HL-60 (cell line): ENCODE measurements at regions not wholly inside any gene's neighbourhood (a gene's known extent, or its start where the extent isn't known, plus 50 kb on each side); places are given as distances from the start of the nearest gene placed in this dataset.

Experiments
- DNase-seq, 2 experiments: peaks; one replicate each; pipeline ENCODE4 v3.0.0-alpha.2; 2010 to 2020; ENCODE audit warnings: low read depth in 1 of 2, low spot score in 1 of 2
- H3K27ac ChIP-seq: fragments of 250-450 bp; sonication (Bioruptor Pico); replicated peaks from 2 replicates; pipeline ENCODE4 v1.5.1; 2020; ENCODE audit warnings: mild to moderate bottlenecking, moderate library complexity
- H3K27me3 ChIP-seq: fragments of 250-450 bp; sonication (Bioruptor Pico); 2 replicates; pipeline ENCODE4 v1.5.1; 2021; ENCODE audit warnings: mild to moderate bottlenecking, moderate library complexity; ENCODE audit not compliant: insufficient read depth, poor library complexity, severe bottlenecking
- H3K4me3 ChIP-seq: replicated peaks from 2 replicates; pipeline ENCODE4 v1.5.1; 2011; ENCODE audit warnings: mild to moderate bottlenecking, control low read depth, low read length; ENCODE audit not compliant: insufficient read depth
- GABPA ChIP-seq: IDR thresholded peaks from 2 replicates; pipeline ENCODE4 v1.6.1; 2012; ENCODE audit warnings: low read depth
- POLR2AphosphoS5 ChIP-seq: IDR thresholded peaks from 2 replicates; pipeline ENCODE4 v1.6.1; 2012; ENCODE audit warnings: low read depth
- SPI1 ChIP-seq: IDR thresholded peaks from 2 replicates; pipeline ENCODE4 v1.6.1; 2012; ENCODE audit warnings: low read depth, mild to moderate bottlenecking, borderline replicate concordance
- TF ChIP-seq, protein P1 (sequence below): IDR thresholded peaks from one replicate; pipeline ENCODE4 v1.5.1; 2011; ENCODE audit warnings: low read length, control low read depth, inconsistent platforms; ENCODE audit not compliant: insufficient read depth
- TF ChIP-seq, protein P2 (sequence below): IDR thresholded peaks from 2 replicates; pipeline ENCODE4 v1.6.1; 2012; ENCODE audit warnings: low read depth; ENCODE audit not compliant: insufficient replicate concordance

DNA sequence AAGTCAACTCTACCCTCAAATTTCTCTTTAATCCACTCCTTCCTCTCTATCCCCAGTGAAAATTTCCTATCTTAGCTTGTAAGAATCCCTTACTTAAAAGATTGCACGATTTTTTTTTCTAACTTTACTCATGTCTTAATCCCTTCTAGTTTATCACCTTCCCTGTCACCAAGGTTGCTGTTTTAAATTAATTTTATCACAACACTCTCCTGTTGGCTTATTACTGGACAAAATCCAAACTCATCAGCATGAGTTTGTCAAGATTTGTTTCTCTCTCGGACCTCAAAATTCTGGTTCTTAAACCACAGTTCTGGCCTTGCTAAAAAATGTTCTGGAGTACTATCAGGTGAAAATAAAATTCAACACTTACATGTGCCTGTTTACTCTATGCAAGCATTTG, 959.1 kb upstream of the SLC10A2 start:
- Histone ChIP-seq H3K27ac (no peak overlapping the region), H3K4me3 (no peak overlapping the region), H3K27me3 (no peaks in the 10 kb centered on the region)
- no peak for DNase-seq
- TF ChIP-seq GABPA = no peak
- TF ChIP-seq POLR2AphosphoS5 = no peak
- no peak for TF ChIP-seq SPI1
- TF ChIP-seq, protein P1, sequence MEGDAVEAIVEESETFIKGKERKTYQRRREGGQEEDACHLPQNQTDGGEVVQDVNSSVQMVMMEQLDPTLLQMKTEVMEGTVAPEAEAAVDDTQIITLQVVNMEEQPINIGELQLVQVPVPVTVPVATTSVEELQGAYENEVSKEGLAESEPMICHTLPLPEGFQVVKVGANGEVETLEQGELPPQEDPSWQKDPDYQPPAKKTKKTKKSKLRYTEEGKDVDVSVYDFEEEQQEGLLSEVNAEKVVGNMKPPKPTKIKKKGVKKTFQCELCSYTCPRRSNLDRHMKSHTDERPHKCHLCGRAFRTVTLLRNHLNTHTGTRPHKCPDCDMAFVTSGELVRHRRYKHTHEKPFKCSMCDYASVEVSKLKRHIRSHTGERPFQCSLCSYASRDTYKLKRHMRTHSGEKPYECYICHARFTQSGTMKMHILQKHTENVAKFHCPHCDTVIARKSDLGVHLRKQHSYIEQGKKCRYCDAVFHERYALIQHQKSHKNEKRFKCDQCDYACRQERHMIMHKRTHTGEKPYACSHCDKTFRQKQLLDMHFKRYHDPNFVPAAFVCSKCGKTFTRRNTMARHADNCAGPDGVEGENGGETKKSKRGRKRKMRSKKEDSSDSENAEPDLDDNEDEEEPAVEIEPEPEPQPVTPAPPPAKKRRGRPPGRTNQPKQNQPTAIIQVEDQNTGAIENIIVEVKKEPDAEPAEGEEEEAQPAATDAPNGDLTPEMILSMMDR = no peak
- TF ChIP-seq, protein P2, sequence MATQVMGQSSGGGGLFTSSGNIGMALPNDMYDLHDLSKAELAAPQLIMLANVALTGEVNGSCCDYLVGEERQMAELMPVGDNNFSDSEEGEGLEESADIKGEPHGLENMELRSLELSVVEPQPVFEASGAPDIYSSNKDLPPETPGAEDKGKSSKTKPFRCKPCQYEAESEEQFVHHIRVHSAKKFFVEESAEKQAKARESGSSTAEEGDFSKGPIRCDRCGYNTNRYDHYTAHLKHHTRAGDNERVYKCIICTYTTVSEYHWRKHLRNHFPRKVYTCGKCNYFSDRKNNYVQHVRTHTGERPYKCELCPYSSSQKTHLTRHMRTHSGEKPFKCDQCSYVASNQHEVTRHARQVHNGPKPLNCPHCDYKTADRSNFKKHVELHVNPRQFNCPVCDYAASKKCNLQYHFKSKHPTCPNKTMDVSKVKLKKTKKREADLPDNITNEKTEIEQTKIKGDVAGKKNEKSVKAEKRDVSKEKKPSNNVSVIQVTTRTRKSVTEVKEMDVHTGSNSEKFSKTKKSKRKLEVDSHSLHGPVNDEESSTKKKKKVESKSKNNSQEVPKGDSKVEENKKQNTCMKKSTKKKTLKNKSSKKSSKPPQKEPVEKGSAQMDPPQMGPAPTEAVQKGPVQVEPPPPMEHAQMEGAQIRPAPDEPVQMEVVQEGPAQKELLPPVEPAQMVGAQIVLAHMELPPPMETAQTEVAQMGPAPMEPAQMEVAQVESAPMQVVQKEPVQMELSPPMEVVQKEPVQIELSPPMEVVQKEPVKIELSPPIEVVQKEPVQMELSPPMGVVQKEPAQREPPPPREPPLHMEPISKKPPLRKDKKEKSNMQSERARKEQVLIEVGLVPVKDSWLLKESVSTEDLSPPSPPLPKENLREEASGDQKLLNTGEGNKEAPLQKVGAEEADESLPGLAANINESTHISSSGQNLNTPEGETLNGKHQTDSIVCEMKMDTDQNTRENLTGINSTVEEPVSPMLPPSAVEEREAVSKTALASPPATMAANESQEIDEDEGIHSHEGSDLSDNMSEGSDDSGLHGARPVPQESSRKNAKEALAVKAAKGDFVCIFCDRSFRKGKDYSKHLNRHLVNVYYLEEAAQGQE = no peak

DNA sequence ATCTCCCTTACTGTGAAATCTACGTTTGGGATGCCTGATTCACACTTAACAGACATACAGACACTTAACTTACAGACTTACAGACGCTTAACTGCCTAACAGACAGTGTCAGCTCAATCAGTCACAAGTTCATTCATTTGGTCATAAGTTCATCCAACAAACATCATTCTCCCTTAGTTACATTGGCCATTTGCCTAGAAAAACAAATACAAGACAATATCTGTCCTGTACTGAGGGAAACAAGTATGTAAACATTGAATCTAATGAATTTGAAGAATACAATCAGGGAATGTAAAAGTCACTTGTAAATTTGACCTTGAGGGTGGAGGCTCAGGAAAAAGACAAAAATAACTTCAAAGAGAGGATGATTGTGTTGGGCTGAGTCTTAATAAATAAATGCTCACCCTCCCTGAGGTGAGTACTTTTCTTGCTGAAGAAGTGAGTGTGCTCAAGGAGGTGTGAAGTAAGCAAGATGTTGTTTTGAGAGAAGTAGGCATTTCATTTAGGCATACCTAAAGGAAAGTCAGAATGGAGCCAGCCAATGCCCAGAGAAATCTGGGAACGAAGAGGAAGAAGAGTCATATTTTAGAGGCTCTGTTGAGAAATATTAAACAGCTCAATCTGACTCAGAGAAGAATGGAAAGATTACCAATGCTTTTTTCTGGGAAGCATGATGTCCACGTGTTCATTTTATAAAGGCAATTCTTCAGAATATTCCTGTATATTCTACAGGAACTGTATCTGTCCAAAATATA, 958.4 kb upstream of the SLC10A2 start:
- no peak for TF ChIP-seq GABPA
- no peak for TF ChIP-seq SPI1
- TF ChIP-seq, protein P2 = no peak
- TF ChIP-seq, protein P1 = no peak
- no peak for TF ChIP-seq POLR2AphosphoS5
- no peaks in the 10 kb centered on the region for H3K27me3 ChIP-seq
- no peak overlapping the region for H3K4me3 ChIP-seq
- no peak overlapping the region for H3K27ac ChIP-seq
- no peak for DNase-seq

DNA sequence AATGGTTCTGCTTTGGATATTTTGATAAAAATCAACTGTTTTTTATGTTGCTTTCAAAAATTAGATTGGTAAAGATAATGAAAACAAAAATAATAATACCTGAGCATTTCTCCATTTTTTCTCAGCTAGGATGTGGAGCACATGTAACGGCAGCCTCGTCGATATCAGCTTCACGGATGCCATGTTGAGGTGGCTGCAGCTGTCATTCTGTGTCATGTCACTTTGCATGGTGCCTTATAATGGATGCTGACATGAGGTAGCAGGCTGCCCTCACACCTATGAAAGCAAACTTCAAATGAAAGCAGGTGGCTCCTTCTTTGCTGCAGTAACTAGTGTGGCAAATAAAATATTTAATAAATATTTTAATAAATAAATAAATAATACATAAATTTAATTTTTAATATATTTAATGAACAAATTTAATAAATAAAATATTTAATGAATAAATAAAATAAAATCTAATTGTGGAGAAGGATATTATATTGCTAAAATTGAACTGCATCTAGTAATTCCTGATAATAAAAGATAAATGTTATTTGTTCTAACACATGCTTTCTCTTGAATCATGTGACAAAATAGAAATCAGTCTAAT, 955.7 kb upstream of the SLC10A2 start:
- Histone ChIP-seq H3K27me3 (no peaks in the 10 kb centered on the region), H3K4me3 (no peak overlapping the region), H3K27ac (no peak overlapping the region)
- DNase-seq = no peak
- TF ChIP-seq POLR2AphosphoS5 (no peak), SPI1 (no peak), GABPA (no peak)
- TF ChIP-seq, protein P1 = no peak
- TF ChIP-seq, protein P2 = no peak
